NCI-H510A treated with DMSO at 0.1 percent for 48 hours (cell line): ENCODE measurements at regions not wholly inside any gene's neighbourhood (a gene's known extent, or its start where the extent isn't known, plus 50 kb on each side); places are given as distances from the start of the nearest gene placed in this dataset.
"Not testable (repeated sequence)": the region's sequence is repeated elsewhere in the genome, so short reads cannot be mapped to it uniquely, and the experiment has no call there.

Source experiments
- DNase-seq: peaks from one replicate; lab custom pipeline; 2025; lab: John Stamatoyannopoulos, UW

- DNase-seq = no peak
These were observed 116.0 kb upstream of the LRPAP1 start for GRCh38 chr4:3648195-3648594.

- no peak for DNase-seq
These were observed 115.2 kb upstream of the LRPAP1 start for GRCh38 chr4:3647421-3647820.

- DNase-seq = no peak
These were observed 113.8 kb upstream of the LRPAP1 start for GRCh38 chr4:3645711-3646679.

- no peak for DNase-seq
These were observed 112.8 kb upstream of the LRPAP1 start for GRCh38 chr4:3644849-3645627.

GRCh38 chr4:3643518-3644433 lies 111.6 kb upstream of the LRPAP1 start:
- DNase-seq = no peak

- no peak for DNase-seq
These were observed 110.7 kb upstream of the LRPAP1 start for GRCh38 chr4:3642806-3643517.

- no peak for DNase-seq
These were observed 109.9 kb upstream of the LRPAP1 start for GRCh38 chr4:3642056-3642630.

- no peak for DNase-seq
These were observed 109.3 kb upstream of the LRPAP1 start for GRCh38 chr4:3641501-3641900.

GRCh38 chr4:3640587-3640962 lies 108.4 kb upstream of the LRPAP1 start:
- DNase-seq = no peak

- DNase-seq = no peak
These were observed 107.7 kb upstream of the LRPAP1 start for GRCh38 chr4:3639613-3640586.

GRCh38 chr4:3638080-3638795 lies 106.0 kb upstream of the LRPAP1 start:
- no peak for DNase-seq

- DNase-seq = no peak
These were observed 105.2 kb upstream of the LRPAP1 start for GRCh38 chr4:3637326-3638016.

GRCh38 chr4:3636646-3637320 lies 104.6 kb upstream of the LRPAP1 start:
- no peak for DNase-seq

- not testable (repeated sequence) for DNase-seq
These were observed 103.8 kb upstream of the LRPAP1 start for GRCh38 chr4:3636020-3636419.

GRCh38 chr4:3634894-3635820 lies 102.9 kb upstream of the LRPAP1 start:
- peak; percentile 21 for DNase-seq

GRCh38 chr4:3634281-3634857 lies 102.1 kb upstream of the LRPAP1 start:
- no peak for DNase-seq
